Activated CD4-positive, alpha-beta T cell treated with anti-CD3 and anti-CD28 coated beads, Interleukin-2, Interleukin-4, amounts not matched to agents 100 ng/mL and 50 ng/mL, durations not matched to agents 16 hours and 8 hours (primary cell): ENCODE measurements at regions not wholly inside any gene's neighbourhood (a gene's known extent, or its start where the extent isn't known, plus 50 kb on each side); places are given as distances from the start of the nearest gene placed in this dataset.
"Not testable (repeated sequence)": the region's sequence is repeated elsewhere in the genome, so short reads cannot be mapped to it uniquely, and the experiment has no call there.

Experiments
- DNase-seq: peaks from one replicate; pipeline ENCODE4 v3.0.0-alpha.2; 2020; ENCODE audit warnings: low spot score

- no peak for DNase-seq
Observed at GRCh38 chr6:97687916-97688315, 404.9 kb upstream of the MMS22L start.

DNA sequence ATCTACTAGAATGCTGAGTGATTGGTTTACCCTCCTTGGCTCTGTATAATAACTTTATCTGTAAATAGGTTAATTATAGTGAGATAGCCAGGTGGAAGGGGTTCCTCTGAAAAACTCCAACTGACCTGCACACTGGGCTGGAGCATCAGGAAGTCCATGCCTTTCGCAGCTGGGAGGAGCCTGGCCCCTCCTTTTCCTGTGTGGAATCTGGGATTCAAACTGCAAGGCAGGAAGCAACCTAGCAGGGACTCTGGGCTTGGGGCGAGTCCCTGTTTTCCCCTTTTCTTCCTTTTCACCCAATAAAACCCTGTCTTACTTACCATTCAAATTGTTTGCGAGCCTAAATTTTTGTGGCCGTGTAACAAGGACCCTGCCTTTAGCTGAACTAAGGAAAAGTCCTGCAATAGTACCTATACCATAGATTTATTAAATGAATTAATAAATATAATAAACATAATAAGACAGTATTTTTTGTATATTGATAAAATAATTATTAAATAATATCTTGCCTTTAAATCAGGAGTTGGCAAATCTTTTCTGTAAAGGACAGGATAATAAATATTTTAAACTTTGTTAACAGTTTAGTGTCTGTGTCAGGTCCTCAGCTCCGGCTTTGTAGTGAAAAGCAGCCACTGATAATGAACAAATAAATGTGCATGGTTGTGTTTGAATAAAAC lies 406.2 kb upstream of the MMS22L start:
- no peak for DNase-seq

GRCh38 chr6:97697456-97697855 lies 414.4 kb upstream of the MMS22L start:
- DNase-seq, result no peak

DNA sequence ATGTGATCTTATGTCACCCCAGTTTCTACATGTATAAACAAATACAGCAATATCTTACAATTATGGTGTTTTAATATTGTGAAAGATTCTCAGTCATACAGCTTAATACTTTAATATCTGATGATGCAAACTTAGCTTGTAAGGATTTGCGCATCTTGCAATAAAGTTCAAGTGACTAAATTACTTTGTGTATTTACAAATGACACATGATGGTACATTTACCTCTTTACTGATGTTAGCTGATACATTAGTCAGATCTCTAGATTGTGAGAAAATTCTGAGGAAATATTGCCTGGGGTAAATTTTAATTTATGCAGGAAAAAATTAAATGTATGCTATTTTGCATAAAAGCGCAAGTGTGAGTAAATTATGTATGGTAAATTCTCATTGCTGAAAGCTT lies 418.8 kb upstream of the MMS22L start:
- no peak for DNase-seq

DNA sequence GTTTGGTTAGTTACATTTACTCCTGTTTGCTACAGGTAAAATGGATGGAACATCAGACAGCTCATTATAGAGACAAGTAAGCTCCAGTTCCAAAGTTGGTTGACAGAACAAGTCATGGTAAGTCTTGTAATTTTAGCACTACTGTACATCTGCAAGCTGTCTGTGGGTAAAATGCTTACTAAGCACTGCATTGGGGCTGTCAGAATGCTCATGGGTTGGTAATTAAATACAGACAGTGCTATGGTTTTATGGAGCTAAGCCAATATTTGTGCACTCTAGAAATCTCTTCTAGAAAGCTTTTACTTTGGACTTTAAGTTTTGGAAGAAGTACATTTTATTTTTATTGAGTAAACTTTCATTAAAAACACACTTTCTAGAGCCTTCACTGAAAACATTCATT lies 419.2 kb upstream of the MMS22L start:
- DNase-seq, result no peak

- no peak for DNase-seq
Observed at GRCh38 chr6:97703661-97704060, 420.6 kb upstream of the MMS22L start.

DNA sequence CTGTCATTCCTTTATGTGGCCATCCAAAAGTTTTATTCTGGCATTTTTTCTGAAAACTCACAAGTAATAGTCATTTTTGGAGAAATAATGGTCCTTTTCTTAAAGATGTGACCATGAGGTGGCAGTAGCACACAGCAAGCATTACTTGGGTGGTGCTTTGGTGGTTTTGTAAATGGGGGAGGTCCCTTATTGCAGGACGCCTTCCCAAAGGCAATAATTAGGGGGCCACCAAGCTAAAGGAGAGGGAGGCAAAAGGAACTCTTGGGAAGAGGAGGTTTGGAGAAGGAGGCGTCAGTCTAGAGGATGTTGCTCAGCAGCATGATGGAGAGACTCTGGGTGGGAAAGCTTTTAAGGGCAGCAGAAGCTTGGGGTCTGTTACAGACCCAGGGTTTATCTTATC lies 422.6 kb upstream of the MMS22L start:
- DNase-seq, result no peak

GRCh38 chr6:97712751-97713150 lies 429.7 kb upstream of the MMS22L start:
- DNase-seq, result no peak

DNA sequence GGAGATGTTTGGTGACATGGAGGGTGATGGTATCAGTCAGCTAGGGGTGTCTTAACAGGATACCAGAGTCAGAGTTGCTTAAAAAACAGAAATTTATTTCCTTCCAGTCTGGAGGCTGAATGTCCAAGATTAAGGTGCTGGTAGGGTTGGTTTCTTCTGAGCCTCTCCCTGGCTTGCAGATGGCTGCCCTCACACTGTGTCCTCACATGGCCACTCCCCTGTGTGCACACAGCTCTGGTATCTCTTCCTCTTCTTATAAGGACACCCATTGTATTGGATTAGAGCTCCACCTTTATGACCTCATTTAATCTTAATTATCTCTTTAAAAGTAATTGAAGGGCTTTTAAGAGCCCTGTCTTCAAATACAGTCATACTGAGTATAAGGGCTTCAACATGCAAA lies 431.8 kb upstream of the MMS22L start:
- DNase-seq, result no peak

DNA sequence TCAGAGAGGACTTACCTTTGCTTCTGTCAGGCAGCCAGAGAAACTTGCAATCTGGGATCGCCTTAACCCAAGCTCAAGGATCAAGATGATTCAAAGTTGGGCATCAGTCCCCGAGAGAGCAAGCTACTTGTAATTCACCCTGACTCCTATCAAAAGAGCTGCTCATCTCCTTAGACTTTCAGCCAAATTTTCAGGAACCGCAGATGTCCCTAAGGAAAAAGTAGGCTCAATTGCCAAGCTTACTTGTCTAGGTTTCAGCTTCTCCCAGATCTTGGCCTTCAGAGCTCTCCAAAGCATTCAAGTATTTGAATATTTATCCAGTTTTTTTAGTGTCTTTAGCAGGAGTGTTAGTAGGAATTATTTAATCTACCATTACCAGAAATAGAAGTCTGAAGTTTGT lies 434.1 kb upstream of the MMS22L start:
- no peak for DNase-seq

DNA sequence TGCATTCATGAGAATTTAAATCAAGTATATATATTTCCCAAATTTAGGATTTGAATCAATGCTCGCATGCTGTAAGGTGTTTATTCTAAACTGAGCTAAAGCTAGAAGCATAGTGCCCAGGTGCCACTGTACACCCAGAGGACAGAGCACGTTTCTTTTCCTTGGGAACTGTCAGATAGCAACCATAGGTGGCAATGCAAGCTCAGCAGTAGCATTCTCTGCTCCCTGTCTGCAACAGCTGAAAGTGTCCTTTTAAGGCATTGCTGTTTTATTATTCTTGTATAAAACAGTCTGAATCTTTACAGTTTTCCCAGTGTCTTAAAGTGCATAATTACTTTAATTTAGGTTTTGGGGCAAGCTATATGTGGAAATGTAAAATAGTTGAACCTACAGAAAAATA lies 443.4 kb upstream of the MMS22L start:
- DNase-seq, result no peak

- no peak for DNase-seq
Observed at GRCh38 chr6:97732045-97732444, 449.0 kb upstream of the MMS22L start.

DNA sequence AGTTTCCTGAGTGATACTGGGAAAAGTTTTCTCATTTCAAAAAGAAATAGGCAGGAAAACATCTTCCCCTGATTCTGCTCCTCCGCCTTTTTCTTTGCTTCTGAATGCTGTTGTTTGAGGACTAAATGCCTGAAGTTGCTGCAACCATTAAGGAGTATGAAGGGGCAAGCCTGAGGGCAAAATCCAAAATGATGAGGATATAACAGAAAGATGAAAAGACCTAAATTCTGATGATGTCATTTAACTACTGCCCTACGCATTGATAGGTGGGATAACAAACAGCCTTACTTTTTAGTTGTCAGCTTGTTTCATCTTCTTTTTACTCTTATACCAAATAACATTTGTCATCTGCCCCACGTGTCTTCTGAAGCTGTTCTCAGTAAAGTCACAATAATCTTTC lies 474.6 kb upstream of the MMS22L start:
- no peak for DNase-seq

DNA sequence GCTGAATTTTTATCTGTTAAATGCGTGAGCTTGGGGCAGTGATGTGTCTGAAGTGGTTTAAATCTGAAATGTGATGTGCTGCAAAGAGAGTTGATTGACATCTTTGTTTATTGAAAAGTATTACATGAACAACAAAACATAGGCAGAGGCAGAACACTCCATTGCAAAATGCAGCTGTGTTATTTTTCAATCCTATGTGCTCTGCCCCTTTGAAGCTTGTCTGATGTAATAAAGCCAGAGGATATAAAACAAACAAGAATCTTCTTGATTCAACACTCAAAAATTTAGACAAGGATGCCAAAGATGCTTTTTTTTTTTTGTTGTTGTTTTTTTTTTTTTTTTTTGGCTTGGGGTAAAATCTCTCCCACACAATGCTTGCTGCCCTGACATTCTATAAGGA lies 482.4 kb upstream of the MMS22L start:
- DNase-seq, result no peak

DNA sequence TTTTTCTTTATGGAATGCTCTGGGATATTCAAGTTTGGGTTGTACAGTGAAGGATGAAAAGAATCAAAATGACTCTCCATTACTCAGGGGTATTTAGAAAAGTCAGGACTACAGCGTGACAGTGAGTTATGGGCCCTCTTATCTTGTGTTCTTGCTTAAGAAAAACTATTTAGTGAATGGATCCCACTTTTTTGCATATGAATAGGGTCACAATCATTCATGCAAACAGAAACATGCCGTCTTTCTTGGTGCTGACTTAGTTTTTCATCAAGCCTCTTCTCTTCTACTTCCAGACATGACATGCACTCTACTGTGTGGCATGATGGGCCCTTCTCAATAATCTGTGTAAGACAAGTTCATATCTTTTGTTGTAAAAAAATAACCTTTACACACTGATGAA lies 488.4 kb upstream of the MMS22L start:
- DNase-seq, result no peak

- DNase-seq, result no peak
Observed at GRCh38 chr6:97775012-97775411, 492.0 kb upstream of the MMS22L start.

DNA sequence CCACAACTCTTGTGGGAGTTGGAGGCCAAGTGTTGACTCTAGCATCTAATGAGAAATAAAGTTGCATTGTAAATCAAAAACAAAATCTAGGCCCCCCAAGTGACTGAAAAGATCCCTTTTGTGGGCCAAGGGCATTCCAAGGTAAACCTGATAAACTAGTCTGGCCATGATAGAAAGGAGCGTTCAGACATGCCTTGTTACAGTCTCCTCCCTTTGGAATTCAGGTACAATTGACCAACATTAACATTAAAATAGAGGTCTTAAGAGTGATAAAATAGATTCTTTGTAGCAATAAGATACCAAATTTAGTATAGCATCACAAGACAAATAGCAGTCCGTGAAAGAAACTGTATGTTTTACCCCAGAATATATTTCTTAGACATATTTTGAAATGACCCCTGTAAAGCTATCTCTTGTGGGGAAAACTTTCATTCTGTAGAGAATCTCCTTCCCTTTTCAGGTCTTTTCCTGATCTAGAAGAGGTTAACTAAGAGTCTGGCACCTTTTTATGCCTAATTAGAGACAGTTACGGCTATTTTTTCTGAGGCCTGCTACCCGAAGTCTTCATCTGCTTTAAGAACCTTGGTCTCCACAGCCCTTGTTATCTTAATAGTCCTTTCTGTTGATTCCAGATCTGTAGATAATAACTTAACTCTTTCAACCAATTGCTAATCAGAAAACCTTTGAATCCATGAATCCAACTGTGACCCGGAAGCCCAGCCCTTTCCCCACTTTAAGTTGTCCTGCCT lies 495.4 kb upstream of the MMS22L start:
- DNase-seq, result no peak

- DNase-seq, result not testable (repeated sequence)
Observed at GRCh38 chr6:97779039-97779766, 496.2 kb upstream of the MMS22L start.

DNA sequence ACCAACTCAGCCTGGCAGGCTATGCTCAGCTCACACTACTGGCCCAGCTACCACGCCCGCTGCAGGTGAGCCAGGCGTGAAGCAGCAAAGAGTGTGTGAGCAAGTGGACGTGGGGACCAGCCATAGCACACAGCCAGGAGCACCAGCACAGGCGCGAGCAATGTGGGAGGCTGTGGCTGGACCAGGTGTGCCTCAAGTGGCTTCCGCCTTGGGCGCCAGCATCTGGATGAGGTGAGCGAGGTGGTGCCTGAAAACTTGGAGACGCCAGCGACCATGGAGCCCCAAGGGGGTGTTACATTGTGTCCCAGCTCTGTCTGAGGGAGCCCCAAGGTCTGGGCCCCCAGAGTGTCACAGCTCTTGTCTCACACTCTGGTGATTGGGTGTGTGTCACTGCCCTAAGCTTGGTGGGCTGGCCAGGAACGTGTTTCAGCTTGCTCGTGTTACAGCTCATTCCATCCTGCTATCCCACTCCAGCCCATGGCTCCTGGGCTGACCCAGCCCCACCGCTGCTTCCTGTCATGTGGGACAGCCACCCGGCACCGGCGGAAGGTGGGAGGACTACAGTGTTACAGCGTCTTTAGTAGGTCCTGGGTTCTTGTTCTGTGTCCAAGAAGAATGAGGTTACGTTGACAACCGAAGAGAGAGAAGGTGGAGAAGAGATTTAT lies 508.0 kb upstream of the MMS22L start:
- no peak for DNase-seq

DNA sequence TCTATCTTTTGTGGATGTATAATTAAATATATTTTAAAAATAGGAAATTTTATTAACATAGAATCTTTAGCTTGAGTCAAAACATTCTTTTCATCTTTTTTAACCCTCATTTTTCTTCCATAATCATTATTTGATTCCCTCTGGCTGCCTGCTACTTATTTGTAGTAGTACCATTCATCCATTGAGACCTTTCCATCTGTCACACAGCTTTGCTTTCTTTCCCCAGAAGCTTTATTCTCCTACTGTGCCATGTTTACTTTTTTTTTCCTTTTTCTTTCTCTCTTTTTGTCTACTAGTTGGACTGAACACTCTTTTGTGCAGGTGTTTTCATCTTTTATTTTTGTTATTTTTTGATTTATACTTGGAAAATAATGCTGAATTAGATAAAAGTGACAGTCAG lies 522.6 kb upstream of the MMS22L start:
- DNase-seq, result no peak

GRCh38 chr6:97812940-97813339 lies 529.9 kb upstream of the MMS22L start:
- no peak for DNase-seq

- DNase-seq, result no peak
Observed at GRCh38 chr6:97813889-97814567, 531.0 kb upstream of the MMS22L start.
